Neural cell (in vitro differentiated cells): ENCODE measurements at regions not wholly inside any gene's neighbourhood (a gene's known extent, or its start where the extent isn't known, plus 50 kb on each side); places are given as distances from the start of the nearest gene placed in this dataset.

ENCODE experiments used
- H2AFZ ChIP-seq: fragments of 200-600, 300-800 bp; sonication (generic), shearing (Covaris generic); 2 replicates; pipeline ENCODE4 v1.6.0; 2014; ENCODE audit warnings: low read depth, mild to moderate bottlenecking, antibody characterized with exemption, low read length, moderate library complexity
- H3F3A ChIP-seq: fragments of 200-600 bp; shearing (Covaris generic); 2 replicates; pipeline ENCODE4 v1.6.1; 2016; ENCODE audit warnings: mild to moderate bottlenecking, moderate library complexity, mixed read lengths, antibody characterized with exemption, low read length; ENCODE audit not compliant: insufficient read depth, poor library complexity, severe bottlenecking
- H3K27ac ChIP-seq: fragments of 200-600, 300-800 bp; sonication (generic), shearing (Covaris generic); 2 replicates; pipeline ENCODE4 v1.5.1; 2014; ENCODE audit warnings: mild to moderate bottlenecking, low read length, moderate library complexity
- H3K27me3 ChIP-seq: fragments of 300-800, 200-600 bp; sonication (generic), shearing (Covaris generic); 2 replicates; pipeline ENCODE4 v1.6.0; 2014; ENCODE audit warnings: mild to moderate bottlenecking, low read depth, low read length, moderate library complexity; ENCODE audit not compliant: insufficient read depth
- H3K36me3 ChIP-seq: fragments of 300-800, 200-600 bp; sonication (generic), shearing (Covaris generic); 2 replicates; pipeline ENCODE4 v1.5.1; 2014; ENCODE audit warnings: mild to moderate bottlenecking, antibody characterized with exemption, low read length, moderate library complexity; ENCODE audit not compliant: insufficient read depth
- H3K4me2 ChIP-seq: fragments of 300-800, 200-600 bp; sonication (generic), shearing (Covaris generic); 2 replicates; pipeline ENCODE4 v1.6.0; 2014; ENCODE audit warnings: mild to moderate bottlenecking, low read length
- H3K4me3 ChIP-seq: fragments of 300-800, 200-600 bp; sonication (generic), shearing (Covaris generic); 2 replicates; pipeline ENCODE4 v1.5.1; 2014; ENCODE audit warnings: mild to moderate bottlenecking, low read length, moderate library complexity
- H3K79me2 ChIP-seq: fragments of 200-600 bp; shearing (Covaris generic); replicated peaks from 2 replicates; pipeline ENCODE4 v1.6.0; 2014; ENCODE audit warnings: mild to moderate bottlenecking, low read length, moderate library complexity; ENCODE audit not compliant: insufficient read depth
- H3K9ac ChIP-seq: fragments of 300-800, 200-600 bp; sonication (generic), shearing (Covaris generic); 2 replicates; pipeline ENCODE4 v1.6.1; 2016; ENCODE audit warnings: mild to moderate bottlenecking, low read length, mixed read lengths
- H3K9me2 ChIP-seq: fragments of 200-600 bp; shearing (Covaris generic); 2 replicates; pipeline ENCODE4 v1.6.1; 2016; ENCODE audit warnings: mild to moderate bottlenecking, low read length, mixed read lengths; ENCODE audit not compliant: insufficient read depth
- H3K9me3 ChIP-seq: fragments of 200-600, 300-800 bp; sonication (generic), shearing (Covaris generic); 2 replicates; pipeline ENCODE4 v1.6.1; 2016; ENCODE audit warnings: mild to moderate bottlenecking, mixed run types, low read length, moderate library complexity, mixed read lengths
- H4K20me1 ChIP-seq: fragments of 200-600 bp; shearing (Covaris generic); 2 replicates; pipeline ENCODE4 v1.6.1; 2016; ENCODE audit warnings: mild to moderate bottlenecking, mixed run types; ENCODE audit not compliant: insufficient read depth
- CTCF ChIP-seq: fragments of 450-650 bp; IDR thresholded peaks from 2 replicates; pipeline ENCODE4 v1.5.1; 2014; ENCODE audit warnings: antibody characterized with exemption, mild to moderate bottlenecking, moderate library complexity; ENCODE audit not compliant: poor library complexity, severe bottlenecking
- EP300 ChIP-seq: fragments of 450-650 bp; conservative IDR thresholded peaks from 2 replicates; pipeline ENCODE4 v1.6.1; 2014; ENCODE audit warnings: antibody characterized with exemption, mild to moderate bottlenecking, moderate library complexity; ENCODE audit not compliant: poor library complexity, severe bottlenecking
- EZH2 ChIP-seq: fragments of 200-600, 300-800 bp; shearing (Covaris generic), sonication (generic); IDR thresholded peaks from 2 replicates; pipeline ENCODE4 v1.6.1; 2014; ENCODE audit warnings: antibody characterized with exemption, low read length, borderline replicate concordance, mild to moderate bottlenecking; ENCODE audit not compliant: insufficient read depth, poor library complexity, severe bottlenecking
- MXI1 ChIP-seq: fragments of 450-650 bp; conservative IDR thresholded peaks from 2 replicates; pipeline ENCODE4 v1.6.1; 2014; ENCODE audit warnings: antibody characterized with exemption, mild to moderate bottlenecking; ENCODE audit not compliant: poor library complexity, severe bottlenecking
- POLR2AphosphoS5 ChIP-seq: IDR thresholded peaks from 2 replicates; pipeline ENCODE4 v1.6.1; 2012
- RAD21 ChIP-seq: fragments of 450-650 bp; conservative IDR thresholded peaks from 2 replicates; pipeline ENCODE4 v1.6.1; 2014; ENCODE audit warnings: antibody characterized with exemption, mild to moderate bottlenecking, moderate library complexity
- REST ChIP-seq: IDR thresholded peaks from 2 replicates; pipeline ENCODE4 v1.6.1; 2012; ENCODE audit warnings: borderline replicate concordance
- SMC3 ChIP-seq: fragments of 450-650 bp; conservative IDR thresholded peaks from 2 replicates; pipeline ENCODE4 v1.6.1; 2014; ENCODE audit warnings: antibody characterized with exemption, mild to moderate bottlenecking, moderate library complexity; ENCODE audit not compliant: poor library complexity
- TAF1 ChIP-seq: IDR thresholded peaks from 2 replicates; pipeline ENCODE4 v1.6.1; 2012; ENCODE audit warnings: low read depth

GRCh38 chr4:17066236-17066635, 167.8 kb upstream of the LDB2 start:
- Histone ChIP-seq H3K4me2 (no peak overlapping the region), H3K27me3 (no peaks in the 10 kb centered on the region), H3K36me3 (no peaks in the 10 kb centered on the region), H3K9me3 (no peaks in the 10 kb centered on the region), H3K79me2 (no peaks in the 10 kb centered on the region), H2AFZ (no peak overlapping the region), H4K20me1 (no peaks in the 10 kb centered on the region), H3K27ac (no peak overlapping the region), H3F3A (no peaks in the 10 kb centered on the region), H3K9ac (no peak overlapping the region), H3K9me2 (no peaks in the 10 kb centered on the region), H3K4me3 (no peak overlapping the region)
- TF ChIP-seq SMC3 (no peak), EZH2 (no peak), REST (no peak), TAF1 (no peak), EP300 (no peak), MXI1 (no peak), CTCF (no peak), RAD21 (no peak), POLR2AphosphoS5 (no peak)

- Histone ChIP-seq H2AFZ (no peak overlapping the region), H3F3A (no peaks in the 10 kb centered on the region), H4K20me1 (no peaks in the 10 kb centered on the region), H3K9me3 (no peaks in the 10 kb centered on the region), H3K27ac (no peak overlapping the region), H3K9me2 (no peaks in the 10 kb centered on the region), H3K4me2 (no peak overlapping the region), H3K36me3 (no peaks in the 10 kb centered on the region), H3K9ac (no peak overlapping the region), H3K79me2 (no peaks in the 10 kb centered on the region), H3K27me3 (no peaks in the 10 kb centered on the region), H3K4me3 (no peak overlapping the region)
- TF ChIP-seq SMC3 (no peak), POLR2AphosphoS5 (no peak), EZH2 (no peak), REST (no peak), MXI1 (no peak), CTCF (no peak), TAF1 (no peak), EP300 (no peak), RAD21 (no peak)
Measured at GRCh38 chr4:17065821-17066220, 167.4 kb upstream of the LDB2 start.
